HG03439 (cell line): ENCODE measurements at regions not wholly inside any gene's neighbourhood (a gene's known extent, or its start where the extent isn't known, plus 50 kb on each side); places are given as distances from the start of the nearest gene placed in this dataset.

Source experiments
- ATAC-seq: cut with Tn5 transposase; IDR thresholded peaks from one replicate; pipeline ENCODE4 v1.9.1; 2021; ENCODE audit warnings: mild to moderate bottlenecking, moderate library complexity; ENCODE audit not compliant: unreplicated experiment

DNA sequence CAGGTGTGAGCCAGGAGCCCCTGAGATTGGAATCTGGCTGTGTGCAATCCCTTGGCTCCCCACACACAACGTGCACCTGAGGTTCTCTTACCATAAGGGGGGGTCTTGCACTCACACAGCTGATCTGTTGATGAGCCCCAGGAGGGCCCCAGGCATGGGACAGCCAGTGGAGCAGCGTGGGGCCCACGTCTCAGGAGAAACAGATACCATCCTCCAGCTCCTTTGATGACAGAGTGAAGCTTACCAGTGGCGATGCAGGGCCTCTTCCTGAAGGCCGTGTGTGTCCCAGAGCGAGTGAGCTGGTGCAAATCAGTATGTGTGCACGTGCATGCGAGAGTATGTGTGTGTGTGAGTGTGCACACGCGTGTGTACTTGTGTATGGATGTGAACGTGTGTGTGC is 287.4 kb downstream of the IRX1 start:
- ATAC-seq: no peak

GRCh38 chr5:3886524-3887451 is 291.2 kb downstream of the IRX1 start:
- no peak for ATAC-seq

DNA sequence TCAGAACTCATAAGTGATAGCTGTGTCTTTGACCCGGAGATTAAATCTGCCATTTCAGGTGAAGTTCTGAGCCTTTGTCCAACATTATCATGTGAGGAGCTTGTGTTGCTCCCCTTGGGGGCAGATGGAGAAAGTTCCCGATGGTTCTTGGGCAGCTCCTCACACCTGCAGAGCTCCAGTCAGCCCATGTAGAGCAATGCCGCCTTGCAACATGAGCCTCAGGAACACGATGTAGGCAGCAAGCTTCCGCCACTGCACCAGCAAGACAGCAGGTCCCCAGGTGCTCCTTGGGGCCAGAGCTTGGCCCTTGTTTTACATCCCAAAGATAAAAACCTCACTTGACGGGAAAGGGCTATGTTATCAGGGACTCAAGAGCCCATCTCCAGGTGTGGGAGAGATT is 292.7 kb downstream of the IRX1 start:
- no peak for ATAC-seq

DNA sequence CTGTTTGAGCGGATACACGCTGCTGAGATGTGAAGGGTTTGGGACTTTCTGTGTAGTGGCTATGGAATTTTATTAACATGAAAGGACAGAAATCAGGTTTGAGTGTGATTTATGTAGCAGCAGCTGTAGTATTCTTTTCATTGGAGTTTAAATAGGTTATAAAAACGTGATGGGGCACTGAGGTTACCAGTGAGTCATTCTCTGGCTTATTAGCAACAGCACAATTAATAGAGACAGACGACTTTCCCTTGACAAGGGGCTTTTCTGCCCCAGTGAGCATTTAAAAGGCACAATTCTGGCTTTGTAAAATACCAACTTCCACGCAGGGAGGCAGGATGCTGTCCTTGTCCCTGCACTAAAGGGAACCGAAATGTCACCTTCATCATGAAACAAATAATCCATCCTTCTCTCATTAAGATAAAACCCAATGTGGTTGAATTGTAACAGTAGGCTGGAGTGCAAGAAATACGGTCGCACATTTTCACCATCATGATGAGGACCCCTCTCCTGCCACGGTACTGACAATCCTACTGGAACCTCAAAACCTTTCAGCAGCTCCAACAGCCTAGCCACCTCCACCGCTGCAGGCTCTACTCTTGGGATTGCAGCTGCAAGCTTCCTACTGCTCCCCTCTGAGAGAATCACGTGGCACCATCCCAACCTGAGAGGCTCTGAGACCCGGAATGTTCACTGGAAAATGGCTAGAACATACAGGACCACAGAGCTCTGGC is 293.9 kb downstream of the IRX1 start:
- ATAC-seq: no peak

DNA sequence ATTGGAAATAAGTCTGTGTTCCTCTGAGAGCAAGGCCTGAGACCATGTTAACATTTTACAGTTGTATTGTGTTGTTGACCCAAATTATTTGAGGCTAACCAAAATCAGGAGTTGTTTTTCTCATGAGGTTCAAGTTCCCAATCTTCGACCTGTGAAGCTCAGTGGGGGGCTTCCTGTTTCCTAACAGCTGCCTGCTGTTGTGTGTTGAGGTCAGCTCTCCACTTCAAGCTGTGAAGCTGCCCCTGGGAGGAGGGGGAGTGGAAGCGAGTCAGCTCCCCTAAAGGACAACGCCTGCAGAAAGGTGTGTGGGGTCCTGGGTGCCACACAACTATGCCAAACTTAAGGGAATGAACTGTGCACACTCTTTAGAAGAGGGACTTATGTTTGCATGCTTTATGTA is 295.5 kb downstream of the IRX1 start:
- no peak for ATAC-seq

GRCh38 chr5:3893527-3893926 is 297.9 kb downstream of the IRX1 start:
- ATAC-seq: no peak

DNA sequence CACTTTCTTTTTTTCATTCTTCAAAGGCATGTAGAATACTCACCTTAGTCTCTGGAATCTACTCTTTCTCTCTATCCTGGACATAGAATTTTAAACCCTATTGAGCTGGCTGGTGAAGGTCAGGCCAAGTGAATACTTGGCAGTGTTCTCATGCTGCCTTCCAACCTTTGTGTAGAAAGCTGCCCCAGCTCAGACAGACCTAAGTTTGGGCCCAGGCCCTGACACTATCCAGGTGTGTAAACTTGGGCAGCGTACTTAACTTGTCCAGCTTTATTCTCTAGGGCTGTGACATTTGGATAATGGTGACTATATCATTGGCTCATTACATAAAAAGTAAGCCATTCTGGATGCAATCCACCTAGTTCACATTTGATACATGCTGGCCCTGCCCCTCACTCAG is 298.3 kb downstream of the IRX1 start:
- ATAC-seq: no peak

DNA sequence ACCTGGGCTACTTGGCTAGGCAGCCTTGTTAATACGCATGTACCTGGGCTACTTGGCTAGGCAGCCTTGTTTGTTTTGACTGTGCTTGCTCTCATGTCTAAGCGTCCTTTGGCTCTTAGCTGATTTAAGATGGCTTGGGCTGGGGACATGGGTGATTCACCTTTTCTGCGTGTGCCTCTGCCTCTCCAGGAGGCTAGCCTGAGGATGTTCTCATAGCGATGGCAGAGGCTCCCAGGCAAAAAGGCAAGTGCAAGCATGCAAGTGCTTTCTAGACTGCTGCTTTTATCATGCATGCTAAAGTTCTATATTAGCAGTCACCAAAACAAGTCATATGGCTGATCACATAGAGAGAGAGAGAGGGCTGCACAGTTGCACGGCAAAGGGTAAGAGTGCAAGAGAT is 300.5 kb downstream of the IRX1 start:
- ATAC-seq: no peak

- ATAC-seq: no peak
These were observed 303.5 kb downstream of the IRX1 start for GRCh38 chr5:3899093-3899492.

DNA sequence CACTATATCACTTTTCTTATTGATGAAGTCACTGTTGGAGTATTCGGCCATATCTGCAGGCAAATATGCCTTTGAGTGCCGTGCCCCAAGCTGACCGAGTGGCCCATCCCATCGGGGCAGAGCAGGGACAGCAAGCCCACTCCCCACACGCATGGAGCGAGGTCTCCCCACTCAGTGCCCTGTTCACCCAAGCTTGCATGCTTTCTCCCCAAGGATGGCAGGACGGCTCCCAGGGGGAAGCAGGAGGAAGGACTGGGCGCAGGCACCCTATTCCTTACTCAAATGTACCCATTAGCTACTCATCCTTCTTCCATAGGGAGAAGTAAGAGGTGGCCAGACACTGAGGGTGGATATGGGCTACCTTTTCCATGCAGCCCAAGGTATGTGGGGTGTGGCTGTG is 309.0 kb downstream of the IRX1 start:
- no peak for ATAC-seq

DNA sequence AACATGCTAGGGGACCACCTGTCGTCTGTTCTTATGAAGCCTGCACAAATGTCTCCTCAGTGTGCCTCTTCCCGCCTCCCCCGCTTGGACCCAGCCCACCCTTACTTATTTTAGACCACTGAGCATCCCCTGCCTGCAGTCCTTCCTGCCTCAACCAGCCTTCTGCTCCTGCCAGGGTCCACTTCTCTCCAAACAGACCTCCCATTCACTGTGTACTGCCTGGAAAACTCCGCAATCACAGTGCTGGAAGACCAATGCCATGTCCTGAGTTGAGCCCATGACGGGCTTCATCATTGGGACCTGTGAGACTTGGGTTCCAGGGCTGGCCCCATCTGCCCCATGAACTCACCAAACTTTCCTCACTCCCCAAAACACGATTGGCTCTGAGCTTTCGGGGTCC is 309.4 kb downstream of the IRX1 start:
- ATAC-seq: no peak

- no peak for ATAC-seq
These were observed 309.9 kb downstream of the IRX1 start for GRCh38 chr5:3905521-3905920.

- no peak for ATAC-seq
These were observed 315.5 kb downstream of the IRX1 start for GRCh38 chr5:3911111-3911510.

GRCh38 chr5:3911773-3912172 is 316.1 kb downstream of the IRX1 start:
- ATAC-seq: no peak

DNA sequence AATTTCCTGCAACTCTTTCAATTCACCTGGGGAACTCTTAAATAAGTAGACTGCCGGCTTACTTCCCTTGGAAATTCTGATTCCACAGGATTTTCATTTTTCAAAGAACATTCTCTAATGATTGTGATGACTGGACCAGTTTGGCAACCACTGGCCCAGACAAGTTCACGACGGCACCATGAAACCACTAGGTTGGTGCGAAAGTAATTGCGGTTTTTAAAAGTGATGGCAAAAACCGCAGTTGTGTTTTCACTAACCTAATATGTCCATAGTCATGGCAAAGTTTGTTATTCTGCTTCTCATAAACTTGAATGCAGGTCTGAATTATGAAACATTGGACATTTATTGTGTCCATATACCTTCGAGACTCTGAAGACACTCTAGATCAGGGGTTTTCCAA is 317.2 kb downstream of the IRX1 start:
- ATAC-seq: no peak

DNA sequence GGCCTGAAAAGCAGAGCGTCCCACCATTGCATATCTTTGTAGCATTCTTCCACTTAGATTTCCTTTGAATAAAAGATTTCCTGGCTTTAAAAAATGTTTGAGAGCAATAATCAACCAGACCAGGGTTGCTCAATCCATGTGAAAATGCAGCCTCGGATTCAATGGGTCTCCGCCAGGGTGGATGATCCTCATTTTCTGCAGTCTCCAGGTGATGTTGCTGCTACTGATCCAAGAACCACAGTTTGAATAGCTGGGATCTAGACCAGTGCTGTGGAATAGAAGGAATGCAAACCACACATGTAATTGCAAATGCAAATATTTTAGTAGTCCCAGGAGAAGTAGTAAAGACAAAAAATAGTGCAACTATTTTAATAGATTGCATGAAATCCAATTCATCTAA is 317.6 kb downstream of the IRX1 start:
- ATAC-seq: no peak

GRCh38 chr5:3925022-3925421 is 329.4 kb downstream of the IRX1 start:
- no peak for ATAC-seq

DNA sequence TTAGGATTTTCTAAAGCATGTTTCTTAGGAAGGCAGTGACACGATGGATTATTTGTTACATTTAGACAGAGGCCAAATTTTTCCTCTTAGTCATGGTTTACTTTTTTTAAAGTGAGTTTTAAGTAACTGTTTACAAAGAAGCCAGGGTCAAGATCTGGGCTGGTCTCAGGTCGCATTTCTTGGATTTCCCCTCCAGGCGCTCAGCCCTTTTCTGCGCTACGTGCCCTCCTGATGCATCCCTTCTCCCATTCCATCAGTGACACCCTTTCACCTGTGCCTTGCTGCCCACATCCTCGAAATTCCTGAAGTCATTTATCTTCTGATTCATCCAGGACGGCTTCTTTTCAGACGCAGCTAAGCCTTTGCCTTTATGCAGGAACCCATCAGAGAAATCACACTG is 330.3 kb downstream of the IRX1 start:
- ATAC-seq: no peak

DNA sequence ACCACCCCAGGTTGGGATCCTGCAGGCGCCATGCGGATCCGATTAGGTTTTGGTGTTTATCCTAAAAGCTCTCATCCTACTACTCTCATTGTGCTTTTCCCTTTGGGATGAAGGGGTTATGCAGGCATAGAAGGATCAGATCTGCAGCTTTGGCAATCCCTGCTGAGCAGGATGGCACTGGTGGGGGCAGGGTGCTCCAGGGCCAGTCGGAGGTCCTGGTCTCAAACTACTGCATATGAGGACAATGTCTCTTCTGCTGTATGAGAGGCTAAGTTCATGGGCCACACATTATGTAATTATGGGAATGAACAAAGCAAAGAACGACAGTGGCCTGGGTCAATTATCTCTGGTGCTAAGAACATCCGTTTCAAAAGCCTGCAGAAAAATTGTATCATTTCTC is 334.2 kb downstream of the IRX1 start:
- ATAC-seq: no peak

- ATAC-seq: no peak
These were observed 336.3 kb downstream of the IRX1 start for GRCh38 chr5:3931976-3932375.

GRCh38 chr5:3933536-3933935 is 337.9 kb downstream of the IRX1 start:
- no peak for ATAC-seq

DNA sequence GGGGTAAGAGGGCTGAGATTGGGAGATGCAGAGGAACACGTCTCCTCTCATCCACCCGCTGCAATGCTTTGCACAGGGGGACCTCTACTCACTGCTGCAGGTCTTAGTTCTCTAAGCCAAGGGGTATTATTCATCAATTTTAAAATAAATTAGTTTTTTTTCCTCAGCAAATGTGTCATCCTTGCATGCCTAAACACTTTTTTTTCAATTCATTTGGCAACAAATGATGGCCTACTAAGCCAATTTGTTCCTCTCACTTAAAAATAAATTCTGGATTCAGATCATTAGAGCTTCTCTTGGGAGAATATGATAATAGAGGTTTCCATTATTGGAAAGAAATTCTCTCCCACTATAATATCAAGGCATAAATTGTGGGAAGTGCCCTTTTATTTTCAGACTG is 338.3 kb downstream of the IRX1 start:
- no peak for ATAC-seq
